Dedifferentiated amniotic fluid mesenchymal stem cell (primary cell): ENCODE measurements at regions not wholly inside any gene's neighbourhood (a gene's known extent, or its start where the extent isn't known, plus 50 kb on each side); places are given as distances from the start of the nearest gene placed in this dataset.

Experiments used
- DNase-seq: peaks from one replicate; pipeline ENCODE4 v3.0.0-alpha.2; 2016; ENCODE audit errors: extremely low spot score

- no peak for DNase-seq
Measured at GRCh38 chr3:148280623-148281242, 417.0 kb upstream of the AGTR1 start.

GRCh38 chr3:148289159-148289558, 408.5 kb upstream of the AGTR1 start:
- DNase-seq, result no peak

GRCh38 chr3:148297013-148297412, 400.7 kb upstream of the AGTR1 start:
- DNase-seq, result no peak

- DNase-seq, result no peak
Measured at GRCh38 chr3:148307443-148307843, 390.3 kb upstream of the AGTR1 start.

GRCh38 chr3:148309390-148310035, 388.2 kb upstream of the AGTR1 start:
- peak; percentile 54 for DNase-seq

- DNase-seq, result no peak
Measured at GRCh38 chr3:148315756-148316155, 381.9 kb upstream of the AGTR1 start.

GRCh38 chr3:148318240-148318639, 379.5 kb upstream of the AGTR1 start:
- no peak for DNase-seq

- DNase-seq, result peak; percentile 78
Measured at GRCh38 chr3:148319161-148319915, 378.4 kb upstream of the AGTR1 start.

GRCh38 chr3:148319960-148320359, 377.7 kb upstream of the AGTR1 start:
- no peak for DNase-seq

- no peak for DNase-seq
Measured at GRCh38 chr3:148329481-148330235, 368.0 kb upstream of the AGTR1 start.

GRCh38 chr3:148330542-148330941, 367.2 kb upstream of the AGTR1 start:
- DNase-seq, result no peak

GRCh38 chr3:148331081-148331846, 366.4 kb upstream of the AGTR1 start:
- no peak for DNase-seq

- DNase-seq, result no peak
Measured at GRCh38 chr3:148332509-148332908, 365.2 kb upstream of the AGTR1 start.

- no peak for DNase-seq
Measured at GRCh38 chr3:148333091-148333490, 364.6 kb upstream of the AGTR1 start.

- DNase-seq, result no peak
Measured at GRCh38 chr3:148335612-148336011, 362.1 kb upstream of the AGTR1 start.

- no peak for DNase-seq
Measured at GRCh38 chr3:148343416-148343815, 354.3 kb upstream of the AGTR1 start.

GRCh38 chr3:148344521-148344920, 353.2 kb upstream of the AGTR1 start:
- DNase-seq, result no peak

- peak; percentile 68 for DNase-seq
Measured at GRCh38 chr3:148360051-148360450, 337.7 kb upstream of the AGTR1 start.

- DNase-seq, result peak; percentile 22
Measured at GRCh38 chr3:148366743-148367410, 330.8 kb upstream of the AGTR1 start.

- no peak for DNase-seq
Measured at GRCh38 chr3:148367756-148368155, 329.9 kb upstream of the AGTR1 start.

- no peak for DNase-seq
Measured at GRCh38 chr3:148369381-148369780, 328.3 kb upstream of the AGTR1 start.
